GM19468 (cell line): ENCODE measurements at regions not wholly inside any gene's neighbourhood (a gene's known extent, or its start where the extent isn't known, plus 50 kb on each side); places are given as distances from the start of the nearest gene placed in this dataset.

Source experiments
- ATAC-seq: cut with Tn5 transposase; IDR thresholded peaks from one replicate; pipeline ENCODE4 v1.9.1; 2021; ENCODE audit warnings: mild to moderate bottlenecking, moderate library complexity, moderate number of reproducible peaks; ENCODE audit not compliant: unreplicated experiment; ENCODE audit errors: extremely low read depth

- ATAC-seq: no peak
Observed at GRCh38 chr10:107583974-107584373, 419.5 kb upstream of the SORCS1 start.

GRCh38 chr10:107579970-107580369, 415.5 kb upstream of the SORCS1 start:
- ATAC-seq: no peak

- no peak for ATAC-seq
Observed at GRCh38 chr10:107577221-107577620, 412.7 kb upstream of the SORCS1 start.

- ATAC-seq: no peak
Observed at GRCh38 chr10:107576746-107577145, 412.2 kb upstream of the SORCS1 start.

- ATAC-seq: no peak
Observed at GRCh38 chr10:107565014-107565413, 400.5 kb upstream of the SORCS1 start.

- ATAC-seq: no peak
Observed at GRCh38 chr10:107561136-107561650, 396.7 kb upstream of the SORCS1 start.

- no peak for ATAC-seq
Observed at GRCh38 chr10:107557916-107558315, 393.4 kb upstream of the SORCS1 start.

GRCh38 chr10:107554333-107554732, 389.8 kb upstream of the SORCS1 start:
- ATAC-seq: no peak

- no peak for ATAC-seq
Observed at GRCh38 chr10:107553470-107553869, 389.0 kb upstream of the SORCS1 start.

- ATAC-seq: no peak
Observed at GRCh38 chr10:107552963-107553362, 388.5 kb upstream of the SORCS1 start.

GRCh38 chr10:107548301-107548700, 383.8 kb upstream of the SORCS1 start:
- no peak for ATAC-seq

- ATAC-seq: no peak
Observed at GRCh38 chr10:107546986-107547385, 382.5 kb upstream of the SORCS1 start.

- no peak for ATAC-seq
Observed at GRCh38 chr10:107546284-107546683, 381.8 kb upstream of the SORCS1 start.

GRCh38 chr10:107545717-107546116, 381.2 kb upstream of the SORCS1 start:
- ATAC-seq: no peak

- ATAC-seq: no peak
Observed at GRCh38 chr10:107544706-107545520, 380.4 kb upstream of the SORCS1 start.

GRCh38 chr10:107542607-107543006, 378.1 kb upstream of the SORCS1 start:
- ATAC-seq: no peak

- no peak for ATAC-seq
Observed at GRCh38 chr10:107542016-107542415, 377.5 kb upstream of the SORCS1 start.

GRCh38 chr10:107540981-107541380, 376.5 kb upstream of the SORCS1 start:
- ATAC-seq: no peak

GRCh38 chr10:107529350-107529749, 364.8 kb upstream of the SORCS1 start:
- no peak for ATAC-seq

- no peak for ATAC-seq
Observed at GRCh38 chr10:107520348-107520747, 355.8 kb upstream of the SORCS1 start.

GRCh38 chr10:107517811-107518210, 353.3 kb upstream of the SORCS1 start:
- ATAC-seq: no peak

- no peak for ATAC-seq
Observed at GRCh38 chr10:107516349-107516748, 351.8 kb upstream of the SORCS1 start.
